ENCODE measurements at regions not wholly inside any gene's neighbourhood (a gene's known extent, or its start where the extent isn't known, plus 50 kb on each side); places are given as distances from the start of the nearest gene placed in this dataset.

- TF ChIP-seq CTCF (conservative IDR thresholded peaks at IDR 0.05) (no peak), ZFX (IDR thresholded peaks at IDR 0.05) (no peak)
- H3K27ac ChIP-seq = no peak overlapping the region
Observed at GRCh38 chr5:39486361-39486760, 61.6 kb upstream of the DAB2 start.

GRCh38 chr5:39485079-39485478 lies 60.3 kb upstream of the DAB2 start:
- no peak for TF ChIP-seq ZFX (IDR thresholded peaks at IDR 0.05)
- no peak for TF ChIP-seq CTCF (conservative IDR thresholded peaks at IDR 0.05)
- H3K27ac ChIP-seq = no peak overlapping the region

GRCh38 chr5:39484673-39485072 lies 59.9 kb upstream of the DAB2 start:
- H3K27ac ChIP-seq = no peak overlapping the region
- TF ChIP-seq CTCF (conservative IDR thresholded peaks at IDR 0.05) (no peak), ZFX (IDR thresholded peaks at IDR 0.05) (no peak)

DNA sequence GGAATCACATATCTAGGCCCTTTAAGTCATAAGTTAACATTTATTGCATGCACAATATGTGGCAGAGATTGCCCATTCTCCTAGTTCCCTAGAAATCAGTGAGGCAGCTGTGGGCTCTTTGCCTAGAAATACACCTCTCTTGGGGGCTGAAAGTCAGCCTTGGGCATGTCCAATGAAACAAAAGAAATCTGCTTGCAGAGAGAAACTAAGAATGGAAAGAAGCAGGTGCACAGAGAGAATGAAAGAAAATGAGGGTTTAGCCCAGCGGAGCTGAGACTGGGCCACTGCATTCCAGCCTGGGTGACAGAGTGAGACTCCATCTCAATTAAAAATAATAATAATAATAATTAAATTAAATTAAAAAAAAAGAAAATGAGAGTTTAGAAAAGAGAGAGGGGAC lies 57.3 kb upstream of the DAB2 start:
- TF ChIP-seq CTCF (conservative IDR thresholded peaks at IDR 0.05) = no peak
- no peak for TF ChIP-seq ZFX (IDR thresholded peaks at IDR 0.05)

DNA sequence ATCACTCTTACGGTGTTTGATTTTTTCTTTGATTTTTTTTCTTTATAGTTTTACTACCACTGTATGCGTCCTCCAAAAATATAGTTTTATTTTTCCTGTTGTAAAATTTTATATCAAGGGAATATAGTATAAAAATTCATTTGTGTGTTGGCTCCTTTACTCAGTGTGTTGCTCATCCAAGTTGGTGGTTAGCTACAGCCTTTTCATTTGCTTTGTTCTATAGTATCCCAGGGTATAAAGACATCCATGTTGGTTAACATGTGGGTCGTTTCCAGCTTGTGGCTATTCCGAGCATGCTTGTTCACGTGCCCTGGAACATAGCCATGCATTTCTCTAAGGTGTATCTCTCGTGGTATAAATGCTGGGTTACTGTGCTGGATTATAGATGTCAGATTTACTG lies 54.8 kb upstream of the DAB2 start:
- TF ChIP-seq ZFX (IDR thresholded peaks at IDR 0.05) = no peak
- no peak for TF ChIP-seq CTCF (conservative IDR thresholded peaks at IDR 0.05)

More for the DNA sequence above, 57.3 kb upstream of the DAB2 start:
- H3K27ac ChIP-seq = no peak overlapping the region

DNA sequence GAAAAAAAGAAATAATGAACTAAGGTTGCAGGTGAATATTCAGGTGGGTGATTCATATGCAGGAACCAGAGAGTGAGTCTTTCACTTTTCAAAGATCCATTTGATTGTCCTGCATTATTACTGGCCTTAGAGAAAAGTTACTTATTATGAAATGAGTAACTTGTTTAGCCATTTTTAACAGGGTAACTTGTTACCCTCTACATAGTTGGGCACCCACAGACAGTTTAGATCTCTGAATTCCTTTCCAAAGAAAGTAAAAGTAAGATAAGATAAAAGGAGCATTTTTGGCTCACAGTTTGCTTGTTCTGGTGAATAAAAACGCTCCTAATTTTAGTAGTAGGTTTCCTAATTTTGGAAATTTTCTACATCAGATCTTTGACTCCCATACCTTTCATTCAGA lies 54.1 kb upstream of the DAB2 start:
- no peak overlapping the region for H3K27ac ChIP-seq
- TF ChIP-seq ZFX (IDR thresholded peaks at IDR 0.05) = no peak
- no peak for TF ChIP-seq CTCF (conservative IDR thresholded peaks at IDR 0.05)

More for the DNA sequence above, 54.8 kb upstream of the DAB2 start:
- no peak overlapping the region for H3K27ac ChIP-seq

GRCh38 chr5:39476843-39477220 lies 52.1 kb upstream of the DAB2 start:
- TF ChIP-seq ZFX (IDR thresholded peaks at IDR 0.05) (no peak), CTCF (conservative IDR thresholded peaks at IDR 0.05) (no peak)
- no peak overlapping the region for H3K27ac ChIP-seq
